BE2C (cell line): ENCODE measurements at regions not wholly inside any gene's neighbourhood (a gene's known extent, or its start where the extent isn't known, plus 50 kb on each side); places are given as distances from the start of the nearest gene placed in this dataset.
"Not testable (repeated sequence)": the region's sequence is repeated elsewhere in the genome, so short reads cannot be mapped to it uniquely, and the experiment has no call there.

Experiments
- DNase-seq: peaks from one replicate; pipeline ENCODE4 v3.0.0-alpha.2; 2020
- H3K27me3 ChIP-seq: fragments of 250-450 bp; sonication (Bioruptor Pico); 2 replicates; pipeline ENCODE4 v1.5.1; 2020; ENCODE audit warnings: mild to moderate bottlenecking
- H3K36me3 ChIP-seq: fragments of 250-450 bp; sonication (Bioruptor Pico); 2 replicates; pipeline ENCODE4 v1.5.1; 2020; ENCODE audit warnings: mild to moderate bottlenecking
- H3K4me1 ChIP-seq: fragments of 250-450 bp; sonication (Bioruptor Pico); 2 replicates; pipeline ENCODE4 v1.5.1; 2020
- H3K4me3 ChIP-seq: 2 replicates; pipeline ENCODE4 v1.5.1; 2011; ENCODE audit warnings: low read depth, low read length
- H3K9me3 ChIP-seq: fragments of 250-450 bp; sonication (Bioruptor Pico); 2 replicates; pipeline ENCODE4 v1.5.1; 2020
- TF ChIP-seq, protein P1 (sequence below): IDR thresholded peaks from 2 replicates; pipeline ENCODE4 v1.5.1; 2012; ENCODE audit warnings: mild to moderate bottlenecking, low read depth, low read length

DNA sequence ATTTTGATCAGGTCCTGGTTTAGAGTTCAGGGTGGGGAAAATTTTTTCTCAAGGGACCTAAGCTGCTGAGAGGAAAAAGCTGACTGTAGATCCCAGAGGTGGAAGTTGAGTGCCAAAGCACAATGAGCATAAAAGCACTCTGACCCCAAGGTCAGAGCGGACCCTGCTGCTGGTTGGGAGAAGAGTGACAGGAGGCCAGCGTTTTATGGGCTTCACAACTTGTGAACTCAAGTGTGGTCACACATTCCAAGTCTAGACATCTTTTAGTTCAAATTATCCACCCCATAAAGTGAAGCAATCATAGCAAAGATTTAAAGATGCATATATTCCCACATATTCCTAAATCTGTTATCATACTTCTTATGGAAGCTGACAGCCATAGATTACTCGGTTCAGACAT, 220.3 kb downstream of the CHIC2 start:
- Histone ChIP-seq H3K9me3 (no peaks in the 10 kb centered on the region), H3K27me3 (no peaks in the 10 kb centered on the region), H3K36me3 (no peaks in the 10 kb centered on the region), H3K4me3 (no peak overlapping the region), H3K4me1 (no peaks in the 10 kb centered on the region)
- no peak for DNase-seq
- TF ChIP-seq, protein P1, sequence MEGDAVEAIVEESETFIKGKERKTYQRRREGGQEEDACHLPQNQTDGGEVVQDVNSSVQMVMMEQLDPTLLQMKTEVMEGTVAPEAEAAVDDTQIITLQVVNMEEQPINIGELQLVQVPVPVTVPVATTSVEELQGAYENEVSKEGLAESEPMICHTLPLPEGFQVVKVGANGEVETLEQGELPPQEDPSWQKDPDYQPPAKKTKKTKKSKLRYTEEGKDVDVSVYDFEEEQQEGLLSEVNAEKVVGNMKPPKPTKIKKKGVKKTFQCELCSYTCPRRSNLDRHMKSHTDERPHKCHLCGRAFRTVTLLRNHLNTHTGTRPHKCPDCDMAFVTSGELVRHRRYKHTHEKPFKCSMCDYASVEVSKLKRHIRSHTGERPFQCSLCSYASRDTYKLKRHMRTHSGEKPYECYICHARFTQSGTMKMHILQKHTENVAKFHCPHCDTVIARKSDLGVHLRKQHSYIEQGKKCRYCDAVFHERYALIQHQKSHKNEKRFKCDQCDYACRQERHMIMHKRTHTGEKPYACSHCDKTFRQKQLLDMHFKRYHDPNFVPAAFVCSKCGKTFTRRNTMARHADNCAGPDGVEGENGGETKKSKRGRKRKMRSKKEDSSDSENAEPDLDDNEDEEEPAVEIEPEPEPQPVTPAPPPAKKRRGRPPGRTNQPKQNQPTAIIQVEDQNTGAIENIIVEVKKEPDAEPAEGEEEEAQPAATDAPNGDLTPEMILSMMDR: no peak

DNA sequence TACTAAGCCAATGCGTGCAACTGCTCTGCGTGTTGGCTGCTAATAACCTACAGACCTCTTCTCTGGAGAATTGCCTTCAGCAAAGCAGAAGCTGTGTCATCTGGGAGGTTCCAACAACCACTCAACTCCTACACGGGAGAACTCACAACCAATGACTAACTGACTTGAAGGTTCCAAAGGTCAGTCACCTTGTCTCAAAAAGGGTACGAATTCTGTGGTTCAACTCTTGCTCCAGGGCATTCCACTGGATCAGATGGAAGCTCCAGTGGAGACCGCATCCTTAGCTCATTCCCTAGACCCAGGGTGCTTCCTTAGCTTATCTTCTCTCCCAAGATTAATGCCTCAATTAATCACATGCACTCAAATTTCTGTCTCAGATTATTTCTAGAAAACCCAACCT, 222.7 kb downstream of the CHIC2 start:
- TF ChIP-seq, protein P1: no peak
- Histone ChIP-seq H3K27me3 (no peaks in the 10 kb centered on the region), H3K9me3 (no peaks in the 10 kb centered on the region), H3K36me3 (no peaks in the 10 kb centered on the region), H3K4me1 (no peaks in the 10 kb centered on the region), H3K4me3 (no peak overlapping the region)
- DNase-seq: no peak

DNA sequence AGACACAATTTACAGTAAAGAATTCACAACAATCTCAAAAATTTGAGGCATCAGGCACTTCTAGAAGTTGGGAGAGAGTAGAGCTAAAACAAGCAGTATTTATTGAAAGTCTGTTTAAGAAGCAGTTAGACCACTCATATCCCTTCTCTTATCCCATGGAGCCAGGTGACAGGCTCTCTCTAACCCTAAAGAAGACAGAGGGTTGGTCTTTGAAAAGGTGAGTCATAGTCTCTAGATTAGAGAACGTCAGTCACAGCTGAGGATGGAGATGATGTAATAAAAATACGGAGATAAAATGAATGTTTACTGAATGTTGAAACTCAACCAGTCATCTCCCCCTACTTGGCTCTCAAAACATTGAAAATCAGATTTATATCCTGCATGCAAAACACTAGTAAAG, 223.8 kb downstream of the CHIC2 start:
- no peaks in the 10 kb centered on the region for H3K36me3 ChIP-seq
- no peaks in the 10 kb centered on the region for H3K9me3 ChIP-seq
- H3K4me3 ChIP-seq: no peak overlapping the region
- no peak for DNase-seq
- no peaks in the 10 kb centered on the region for H3K4me1 ChIP-seq
- TF ChIP-seq, protein P1: no peak
- no peaks in the 10 kb centered on the region for H3K27me3 ChIP-seq

DNA sequence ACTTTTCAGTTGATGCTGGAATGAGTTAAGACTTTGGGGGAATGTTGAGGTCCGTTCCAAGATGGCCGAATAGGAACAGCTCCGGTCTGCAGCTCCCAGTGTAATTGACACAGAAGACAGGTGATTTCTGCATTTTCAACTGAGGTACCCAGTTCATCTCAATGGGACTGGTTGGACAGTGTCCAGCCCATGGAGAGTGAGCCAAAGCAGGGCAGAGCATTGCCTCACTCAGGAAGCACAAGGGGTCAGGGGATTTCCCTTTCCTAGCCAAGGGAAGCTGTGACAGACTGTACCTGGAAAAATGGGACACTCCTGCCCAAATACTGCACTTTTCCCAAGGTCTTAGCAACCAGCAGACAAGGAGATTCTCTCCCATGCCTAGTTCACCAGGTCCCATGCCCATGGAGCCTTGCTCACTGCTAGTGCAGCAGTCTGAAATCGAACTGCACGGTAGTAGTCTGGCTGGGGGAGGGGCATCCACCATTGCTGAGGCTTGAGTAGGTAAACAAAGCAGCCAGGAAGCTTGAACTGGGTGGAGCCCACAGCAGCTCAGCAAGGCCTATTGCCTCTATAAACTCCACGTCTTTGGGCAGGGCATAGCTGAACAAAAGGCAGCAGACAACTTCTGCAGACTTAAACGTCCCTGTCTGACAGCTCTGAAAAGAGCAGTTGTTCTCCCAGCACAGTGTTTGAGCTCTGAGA, 231.0 kb downstream of the CHIC2 start:
- H3K36me3 ChIP-seq, H3K9me3 ChIP-seq, H3K4me3 ChIP-seq, DNase-seq, H3K27me3 ChIP-seq, H3K4me1 ChIP-seq: not testable (repeated sequence)

DNA sequence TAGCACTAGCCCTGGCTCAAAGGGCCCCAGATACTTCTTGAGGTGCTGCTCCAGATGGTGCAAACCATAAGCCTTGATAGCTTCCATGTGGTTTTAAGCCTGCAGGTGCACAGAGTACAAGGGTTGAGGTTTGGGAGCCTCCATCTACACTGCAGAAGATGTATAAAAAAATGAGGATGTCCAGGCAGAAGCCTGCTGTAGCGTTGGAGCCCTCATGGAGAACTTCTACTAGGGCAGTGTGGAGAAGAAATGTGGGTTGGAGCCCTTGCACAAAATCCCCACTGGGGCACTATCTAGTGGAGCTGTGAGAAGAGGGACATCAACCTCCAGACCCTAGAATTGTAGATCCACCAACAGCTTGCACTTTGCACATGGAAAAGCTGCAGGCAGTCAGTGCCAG, 231.9 kb downstream of the CHIC2 start:
- no peak for DNase-seq
- TF ChIP-seq, protein P1: no peak

DNA sequence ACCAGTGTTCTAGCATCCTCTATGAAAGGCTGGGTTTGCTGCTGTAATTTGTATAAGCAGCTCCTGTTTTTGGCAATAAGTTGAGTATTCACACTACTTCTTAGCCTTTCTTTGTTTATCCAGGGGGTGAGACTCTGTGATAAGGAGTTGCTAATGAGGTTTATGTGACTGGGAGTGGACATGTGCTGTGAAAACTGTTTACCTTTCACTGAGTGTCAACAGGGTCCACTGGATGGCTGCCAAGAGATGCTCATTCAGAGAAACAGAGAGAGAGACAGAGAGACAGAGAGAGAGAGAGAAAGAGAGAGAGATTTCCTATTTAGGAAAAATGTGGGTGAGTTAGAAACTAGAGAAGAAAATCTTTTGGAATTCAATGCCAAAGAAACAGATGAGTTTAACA, 233.9 kb downstream of the CHIC2 start:
- TF ChIP-seq, protein P1: no peak
- Histone ChIP-seq H3K4me1 (no peaks in the 10 kb centered on the region), H3K4me3 (no peak overlapping the region), H3K9me3 (no peaks in the 10 kb centered on the region), H3K27me3 (no peaks in the 10 kb centered on the region), H3K36me3 (no peaks in the 10 kb centered on the region)
- no peak for DNase-seq

More for the DNA sequence above, 231.9 kb downstream of the CHIC2 start:
- Histone ChIP-seq H3K4me1 (no peaks in the 10 kb centered on the region), H3K36me3 (no peaks in the 10 kb centered on the region), H3K4me3 (no peak overlapping the region), H3K27me3 (no peaks in the 10 kb centered on the region), H3K9me3 (no peaks in the 10 kb centered on the region)
